ENCODE measurements at regions not wholly inside any gene's neighbourhood (a gene's known extent, or its start where the extent isn't known, plus 50 kb on each side); places are given as distances from the start of the nearest gene placed in this dataset.
A peak's percentile ranks its signal among the peaks of the same experiment; 100 is the strongest.

DNA sequence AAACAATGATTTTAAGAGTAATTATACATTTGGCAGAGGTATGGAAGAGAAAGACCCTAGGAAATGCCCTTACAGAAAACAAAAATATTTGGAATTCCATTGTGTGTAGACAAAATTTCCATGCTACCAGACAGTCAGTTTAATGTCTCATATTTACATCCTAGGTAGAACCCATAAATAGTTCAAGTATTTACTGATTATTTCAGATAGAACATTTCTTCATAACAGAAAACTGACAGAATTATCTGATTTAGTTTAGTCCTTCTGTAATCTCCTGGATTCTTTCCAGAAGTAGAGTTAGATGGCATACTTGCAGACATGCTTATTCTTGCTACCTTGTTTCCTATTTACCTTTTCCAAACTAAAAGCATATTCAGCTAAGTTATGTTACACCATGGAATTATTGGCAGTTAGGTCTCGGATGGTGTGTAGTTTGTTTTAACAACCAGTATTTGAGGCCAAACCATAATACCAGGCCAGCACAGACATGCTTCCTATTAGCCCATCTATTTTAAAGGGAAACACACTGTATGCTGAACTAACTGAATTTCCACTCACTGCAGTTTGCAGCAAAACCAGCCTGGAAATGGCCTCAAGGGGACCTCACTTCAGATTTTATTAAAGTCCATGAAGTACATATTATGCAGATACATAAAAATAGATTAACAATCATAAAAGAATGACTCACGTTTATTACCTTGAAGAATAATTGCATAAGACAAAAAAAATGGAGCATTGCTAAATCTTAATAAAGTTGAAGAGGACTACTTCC, 126.6 kb upstream of the LRIG3 start:
- DNase-seq (ENCODE audit: low spot score): no peak

DNA sequence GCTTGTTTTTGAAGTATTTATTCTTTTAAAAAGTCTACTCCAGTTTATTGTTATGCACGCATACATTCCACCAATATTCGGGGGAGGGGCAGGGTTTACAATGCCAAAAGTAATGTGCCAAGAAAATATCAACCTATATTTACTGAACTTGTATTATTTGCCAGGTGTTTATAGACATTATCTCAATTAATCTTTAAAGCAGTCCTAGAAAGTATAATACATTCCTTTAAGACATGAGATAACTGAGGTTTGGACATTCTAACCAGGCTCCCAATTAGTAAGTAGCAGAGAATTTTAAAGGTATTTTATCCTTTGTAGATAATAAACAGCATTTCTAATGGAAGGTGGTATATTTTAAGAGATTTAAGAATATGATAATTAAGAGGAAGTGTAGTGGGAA, 124.5 kb upstream of the LRIG3 start:
- DNase-seq (ENCODE audit: low spot score): no peak

DNA sequence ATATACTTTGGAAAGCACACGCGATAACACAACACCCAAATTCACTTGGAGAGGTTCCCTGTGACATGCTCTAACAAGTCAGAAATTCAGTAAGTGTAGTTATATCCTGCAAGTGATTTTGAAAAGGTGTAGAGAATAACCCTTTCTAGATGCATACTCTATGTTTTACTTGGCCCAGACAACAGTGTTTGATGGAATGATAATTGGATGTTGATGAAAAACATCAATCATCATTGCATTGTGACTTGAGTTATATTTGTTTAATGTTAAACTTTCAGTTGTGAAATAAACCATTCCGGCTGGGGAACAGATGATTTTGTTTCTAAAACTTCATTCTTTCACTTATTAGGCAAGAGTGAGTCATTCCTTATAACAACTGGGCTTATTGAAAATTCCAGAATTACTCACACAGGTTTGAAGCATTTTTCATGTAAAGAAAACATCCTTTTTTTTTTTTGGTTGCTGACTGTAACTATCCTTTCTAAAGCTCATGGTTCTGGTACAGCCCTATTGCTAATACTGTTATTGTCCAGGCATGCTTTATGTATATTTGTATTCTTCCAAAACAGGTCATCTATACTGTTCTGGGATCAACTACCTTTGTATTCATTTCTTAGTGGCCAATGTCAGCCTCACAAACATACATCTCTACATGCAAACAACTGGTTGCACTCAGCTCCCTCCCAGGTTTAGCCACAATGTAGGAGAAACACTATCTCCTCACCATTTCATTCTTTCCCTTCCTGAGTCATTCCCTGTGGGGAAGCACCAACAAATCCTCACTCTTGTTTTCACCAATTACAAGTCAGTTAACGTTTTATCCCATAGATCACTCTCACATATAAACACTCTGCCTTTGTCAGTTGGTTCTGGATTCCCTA, 121.2 kb upstream of the LRIG3 start:
- DNase-seq (ENCODE audit: low spot score): no peak

DNA sequence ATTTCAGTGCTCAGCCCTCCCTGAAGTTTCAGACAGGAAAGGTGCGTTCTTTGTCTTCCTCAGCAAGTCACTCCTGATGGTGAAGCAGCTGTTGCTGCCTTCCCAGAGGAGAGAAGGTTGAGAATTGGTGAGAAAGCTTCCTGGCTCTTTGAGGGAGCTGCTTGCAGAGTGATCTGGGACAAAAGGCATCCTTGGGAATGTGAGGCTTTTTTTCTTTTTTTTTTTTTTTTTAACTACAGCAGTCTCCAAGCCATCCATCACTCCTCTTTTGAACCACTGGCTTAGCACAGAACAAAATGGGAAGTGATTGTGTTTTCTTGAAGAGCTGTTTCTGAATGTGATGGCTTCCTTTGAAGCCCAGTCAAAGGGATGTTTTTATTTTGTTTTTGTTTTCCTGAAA, 120.4 kb upstream of the LRIG3 start:
- no peak for DNase-seq (ENCODE audit: low spot score)

DNA sequence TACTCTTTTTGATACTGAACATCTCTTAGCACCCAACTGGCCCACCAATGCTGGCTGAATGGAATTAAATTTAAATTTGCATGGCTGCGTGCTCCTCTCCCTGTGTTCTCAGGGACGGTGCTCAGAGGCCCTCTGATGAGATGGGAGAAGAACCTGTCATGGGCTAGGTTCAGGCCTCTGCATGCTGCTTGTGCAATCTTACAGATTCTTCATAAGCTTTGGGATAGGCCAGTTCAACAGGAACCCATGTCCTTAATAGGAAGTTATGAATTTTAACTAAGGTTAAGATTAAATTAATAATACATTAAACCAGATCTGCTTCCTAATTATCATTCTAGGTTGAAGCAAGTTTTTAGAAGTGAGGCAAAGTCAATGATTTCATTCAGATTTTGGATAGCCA, 119.7 kb upstream of the LRIG3 start:
- no peak for DNase-seq (ENCODE audit: low spot score)

DNA sequence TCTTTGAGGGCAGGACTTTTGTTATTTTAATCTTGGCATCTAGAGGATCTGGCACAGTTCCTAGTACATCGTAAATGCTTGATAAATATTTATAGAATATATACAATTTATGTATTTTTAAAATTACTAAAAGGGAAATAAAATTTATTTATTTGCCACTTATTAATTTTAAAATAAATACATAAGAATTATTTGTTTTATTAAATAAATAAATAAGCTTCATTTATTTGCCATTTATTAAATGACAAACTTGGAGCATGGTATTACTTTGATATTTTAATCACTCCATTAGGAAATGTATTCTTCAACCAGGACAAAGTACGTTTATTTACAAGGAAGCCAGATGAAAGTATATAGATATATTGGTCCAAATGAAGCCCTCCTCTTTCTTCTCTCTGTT, 118.7 kb upstream of the LRIG3 start:
- DNase-seq (ENCODE audit: low spot score): no peak

DNA sequence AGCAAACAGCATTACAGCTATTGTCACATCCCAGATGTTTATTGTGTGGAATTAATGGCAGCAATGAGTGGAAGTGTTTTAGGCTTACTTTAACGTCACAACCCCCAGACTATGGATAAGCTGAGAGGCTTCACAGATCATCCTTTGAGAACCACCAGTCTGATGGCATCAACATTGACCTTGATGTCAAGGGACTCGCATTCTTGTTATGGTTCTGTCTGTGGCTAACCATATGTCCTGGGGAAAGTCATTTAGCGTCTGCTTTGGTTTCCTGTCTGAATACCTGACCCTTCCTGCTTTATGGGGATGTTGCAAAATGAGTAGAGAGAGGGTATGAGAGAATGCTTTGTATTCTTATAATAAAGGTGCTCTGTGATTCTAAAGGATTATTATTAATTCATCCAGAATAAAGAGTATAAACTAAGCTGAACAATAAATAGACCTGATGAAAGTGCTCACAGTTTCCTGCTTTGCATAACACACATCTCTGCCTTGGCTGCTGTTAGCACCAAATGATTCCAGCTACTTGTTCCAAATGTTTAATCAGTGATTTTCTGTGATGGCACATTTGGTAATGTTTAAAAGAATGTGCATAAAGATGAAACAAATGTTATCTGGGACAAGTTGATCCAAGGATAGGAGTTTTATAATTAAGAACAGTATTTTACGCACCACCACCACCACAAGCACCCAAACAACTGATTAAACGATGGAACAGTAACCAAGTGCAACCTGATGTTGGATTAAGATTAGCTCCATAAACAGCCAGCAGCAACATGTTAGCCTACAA, 116.9 kb upstream of the LRIG3 start:
- DNase-seq (ENCODE audit: low spot score): no peak

DNA sequence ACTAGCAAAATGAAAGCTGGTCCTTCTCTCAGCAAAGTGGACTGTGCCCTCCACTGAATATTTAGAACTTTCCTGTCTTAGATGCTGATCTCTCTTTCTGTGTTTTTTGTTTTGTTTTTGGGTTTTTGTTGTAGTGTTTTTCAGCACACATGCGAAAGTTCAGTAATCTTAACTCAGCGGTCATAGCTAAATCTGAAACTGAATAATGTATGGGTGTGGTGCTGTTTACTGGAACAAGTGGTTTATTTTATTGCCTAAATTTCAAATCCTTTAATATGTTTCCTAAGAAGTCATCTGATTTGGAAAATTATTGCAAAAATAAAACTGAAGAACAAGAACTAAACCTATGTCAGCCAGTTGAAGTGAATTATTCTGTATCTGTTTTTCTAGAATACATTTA, 116.0 kb upstream of the LRIG3 start:
- no peak for DNase-seq (ENCODE audit: low spot score)

DNA sequence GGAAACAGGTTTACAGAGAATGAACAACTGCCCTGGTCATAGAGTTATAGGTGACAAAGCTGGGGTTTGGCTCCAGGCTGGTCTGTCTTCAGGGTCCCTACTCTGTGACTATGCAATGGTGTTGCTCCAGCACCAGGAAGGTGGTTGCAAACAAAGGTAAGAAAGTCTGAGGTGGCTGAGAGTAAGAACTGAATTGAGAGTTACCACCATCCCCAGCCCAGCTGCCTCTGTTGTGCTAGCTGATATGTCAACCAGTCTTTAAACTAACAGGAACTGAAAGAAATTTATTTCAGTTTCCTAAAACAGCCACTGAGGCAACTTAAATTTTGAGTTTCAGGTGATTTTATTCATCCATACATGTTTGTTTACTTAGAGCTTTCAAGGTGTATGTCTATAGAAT, 111.0 kb upstream of the LRIG3 start:
- DNase-seq (ENCODE audit: low spot score): no peak

DNA sequence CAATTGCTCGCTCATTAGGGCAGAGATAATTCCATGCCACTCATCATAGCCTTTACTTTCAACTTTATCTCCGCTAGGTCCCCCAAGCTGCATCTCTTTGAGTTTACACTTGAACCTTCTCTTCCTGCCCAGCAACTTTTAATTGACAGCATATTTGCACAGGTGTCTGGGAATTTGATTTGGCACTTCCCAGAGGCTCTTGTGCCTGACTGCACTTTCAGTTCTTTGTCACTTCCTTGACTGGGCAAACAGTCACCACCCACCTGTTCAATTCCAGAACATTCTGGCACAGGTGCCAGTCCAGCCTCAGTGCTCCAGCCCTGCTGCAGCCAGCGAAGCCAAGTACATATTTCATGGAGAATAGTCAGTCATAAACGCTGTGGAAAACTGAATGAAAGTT, 110.1 kb upstream of the LRIG3 start:
- no peak for DNase-seq (ENCODE audit: low spot score)

DNA sequence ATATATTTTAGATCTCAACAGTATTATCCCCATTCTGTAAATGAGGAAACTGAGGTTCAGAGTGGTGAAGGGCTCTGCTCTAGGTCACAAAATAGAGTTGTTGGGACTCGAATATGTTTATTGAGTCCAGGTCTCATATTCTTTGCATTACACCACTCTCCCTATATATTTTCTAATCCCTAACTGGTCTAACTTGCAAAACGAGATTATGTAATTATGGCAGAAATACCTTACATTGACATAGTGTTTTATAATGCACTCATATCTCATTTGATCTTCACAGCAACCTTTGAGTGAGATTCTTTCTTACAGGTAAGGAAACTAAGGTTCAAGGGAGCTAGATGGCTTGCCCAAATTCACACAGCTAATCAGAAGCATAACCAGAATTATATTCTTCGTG, 106.9 kb upstream of the LRIG3 start:
- no peak for DNase-seq (ENCODE audit: low spot score)

DNA sequence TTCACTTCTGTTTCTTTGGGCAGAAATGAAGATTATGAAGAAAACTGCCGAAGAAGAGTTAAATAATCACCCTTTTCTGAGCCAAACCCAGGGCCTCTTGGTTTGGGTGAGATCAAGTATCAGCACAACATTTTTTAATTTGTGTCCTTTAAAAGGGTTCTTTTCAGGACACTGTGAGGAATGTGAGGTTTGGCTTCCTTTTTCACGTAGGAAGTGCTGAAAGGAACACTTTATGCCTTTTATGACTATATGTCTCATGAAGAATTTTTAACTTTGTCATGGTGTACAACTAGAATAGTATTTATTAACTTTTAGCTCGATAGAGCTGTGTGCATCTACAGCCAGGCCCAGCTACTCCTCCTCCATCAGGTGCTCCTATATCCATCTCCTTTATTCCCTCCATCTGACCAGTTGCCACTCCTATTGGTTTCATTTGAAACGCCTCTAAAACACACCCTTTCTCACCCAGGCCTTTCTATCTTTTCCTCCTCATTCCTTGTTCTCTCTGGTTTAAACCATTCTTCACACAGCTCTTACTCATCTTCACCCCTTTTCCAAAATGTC, 103.6 kb upstream of the LRIG3 start:
- DNase-seq (ENCODE audit: low spot score): no peak

DNA sequence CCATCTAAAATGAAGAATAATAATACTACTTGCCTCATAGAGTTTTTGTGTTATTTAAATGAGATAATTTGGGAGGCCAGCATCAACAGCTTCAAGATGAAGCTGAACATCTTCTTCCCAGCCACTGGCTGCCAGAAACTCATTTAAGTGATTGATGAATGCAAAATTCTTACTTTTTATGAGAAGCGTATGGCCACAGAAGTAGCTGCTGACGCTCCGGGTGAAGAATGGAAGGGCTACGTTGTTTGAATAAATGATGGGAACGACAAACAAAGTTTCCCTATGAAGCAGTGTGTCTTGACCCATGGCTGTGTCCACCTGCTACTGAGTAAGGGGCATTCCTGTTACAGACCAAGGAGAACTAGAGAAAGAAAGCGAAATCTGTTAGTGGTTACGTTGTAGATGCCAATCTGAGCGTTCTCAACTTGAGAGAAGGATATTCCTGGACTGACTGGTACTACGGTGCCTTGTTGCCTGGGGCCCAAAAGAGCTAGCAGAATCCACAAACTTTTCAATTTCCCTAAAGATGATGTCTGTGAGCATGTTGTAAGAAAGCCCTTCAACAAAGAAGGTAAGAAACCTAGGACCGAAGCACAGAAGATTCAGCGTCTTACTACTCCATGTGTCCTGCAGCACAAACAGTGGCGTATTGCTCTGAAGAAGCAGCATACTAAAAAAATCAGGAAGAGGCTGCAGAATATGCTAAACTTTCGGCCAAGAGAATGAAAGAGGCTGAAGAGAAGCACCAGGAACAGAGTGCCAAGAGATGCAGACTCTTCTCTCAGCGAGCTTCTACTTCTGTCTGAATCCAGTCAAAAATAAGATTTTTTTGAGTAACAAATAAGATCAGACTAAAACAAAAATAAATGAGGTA, 100.0 kb upstream of the LRIG3 start:
- no peak for DNase-seq (ENCODE audit: low spot score)

DNA sequence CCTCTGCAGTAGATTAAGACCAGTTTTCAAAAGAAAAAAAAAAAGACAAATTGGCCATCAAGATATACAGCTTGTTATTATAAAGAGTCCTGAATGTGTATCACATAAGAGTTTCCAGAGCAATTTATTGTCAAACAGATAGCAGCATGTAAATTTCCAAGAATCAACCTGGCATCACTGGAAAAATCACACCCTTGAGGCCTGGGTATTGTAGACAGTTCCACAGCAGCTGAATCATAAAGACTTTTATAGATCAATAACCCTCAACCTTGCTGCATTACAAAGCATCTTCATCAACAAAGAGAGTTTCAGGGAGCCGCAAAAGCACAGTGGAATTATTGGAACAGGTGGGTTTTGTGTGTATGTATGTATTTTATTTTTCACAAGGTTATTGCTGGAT, 94.6 kb upstream of the LRIG3 start:
- no peak for DNase-seq (ENCODE audit: low spot score)

DNA sequence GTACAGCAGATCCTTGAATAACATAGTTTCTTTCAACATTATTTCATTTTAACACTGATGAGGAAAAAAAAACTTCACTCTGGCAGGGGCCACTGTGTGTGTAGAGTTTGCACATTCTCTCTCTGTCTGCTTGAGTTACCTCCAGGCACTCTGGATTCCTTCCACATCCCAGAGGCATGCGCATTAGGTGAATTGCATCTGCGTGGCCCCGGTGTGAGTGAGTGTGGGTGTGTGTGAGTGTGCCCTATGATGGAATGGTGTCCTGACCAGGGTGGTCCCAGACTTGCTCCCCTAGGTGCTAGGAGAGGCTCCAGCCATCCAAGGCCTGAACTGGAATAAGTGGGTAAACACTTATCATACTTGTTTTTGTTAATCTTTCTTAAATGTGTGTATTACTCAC, 90.6 kb upstream of the LRIG3 start:
- DNase-seq (ENCODE audit: low spot score): no peak

DNA sequence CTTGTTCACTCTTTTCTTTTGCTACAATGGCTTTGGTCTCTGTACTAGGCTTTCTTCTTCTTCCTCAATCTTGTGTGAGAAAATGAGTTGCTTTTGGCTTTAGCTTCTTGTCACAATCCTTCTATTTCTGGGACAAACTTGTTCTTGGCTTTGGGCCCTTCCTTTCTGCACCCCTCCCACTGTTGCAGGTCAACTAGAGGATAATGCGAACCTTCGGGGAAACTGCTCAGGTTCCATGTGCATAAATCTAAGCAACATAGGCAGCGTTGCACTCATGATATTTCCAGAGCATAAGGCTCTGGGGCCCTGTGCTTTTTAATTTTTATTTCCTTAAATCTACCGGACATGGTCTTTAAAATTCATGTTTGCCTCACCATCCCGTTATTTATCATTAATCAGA, 89.8 kb upstream of the LRIG3 start:
- no peak for DNase-seq (ENCODE audit: low spot score)

DNA sequence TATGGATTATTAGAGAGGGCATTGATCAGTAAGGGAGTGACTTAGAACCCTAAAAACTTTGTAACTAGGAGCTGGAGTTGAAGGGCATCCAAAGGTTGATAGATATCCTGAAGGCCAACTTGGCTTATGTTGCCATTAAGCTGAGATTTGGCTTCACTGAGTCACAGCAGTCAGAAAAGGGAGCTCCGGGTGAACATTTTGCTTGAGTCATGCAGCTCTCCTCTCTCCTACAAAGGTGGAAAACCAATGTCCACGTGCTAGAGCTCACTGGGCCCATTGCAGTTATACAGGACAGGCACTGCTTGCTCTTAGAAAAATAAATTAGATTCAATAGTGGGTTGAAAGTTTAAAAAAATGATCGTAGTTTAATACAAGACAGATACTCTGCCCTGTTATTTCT, 87.3 kb upstream of the LRIG3 start:
- DNase-seq (ENCODE audit: low spot score): no peak

DNA sequence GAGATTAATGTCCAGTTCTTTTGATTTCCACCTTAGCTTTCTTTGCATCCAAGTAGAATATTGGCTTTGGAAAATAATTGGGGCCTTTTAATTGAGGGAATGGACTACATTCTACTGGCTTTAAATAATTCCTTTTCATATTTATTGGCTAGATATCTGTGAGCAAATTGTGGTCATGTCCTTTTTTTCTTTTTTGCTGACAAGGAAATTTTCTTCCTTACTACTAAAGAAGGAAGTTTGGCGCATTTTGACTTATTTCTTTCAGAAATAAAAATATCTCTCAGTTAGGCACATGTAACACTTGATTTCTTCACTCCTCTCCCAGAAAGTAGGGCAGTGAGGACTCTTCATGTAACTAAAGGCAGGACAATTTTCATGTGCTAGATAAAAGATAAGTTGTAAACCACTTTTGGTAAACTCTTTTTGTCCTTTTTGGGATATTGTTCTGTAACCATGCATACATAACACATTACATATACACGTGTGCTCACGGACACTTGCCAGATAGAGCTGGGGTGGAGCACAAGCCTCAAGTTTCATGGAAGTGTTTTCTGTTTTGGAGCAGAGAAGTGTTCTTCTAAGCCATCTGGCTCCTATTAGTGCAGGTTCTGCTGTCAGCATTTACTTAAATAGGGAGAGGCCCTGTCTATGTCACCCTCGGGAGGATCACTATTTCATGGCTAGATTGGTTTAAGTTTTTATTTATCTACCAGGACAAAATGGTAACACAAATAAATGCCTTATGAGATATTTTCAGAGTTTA, 85.1 kb upstream of the LRIG3 start:
- peak; percentile 43 for DNase-seq (ENCODE audit: low spot score)

DNA sequence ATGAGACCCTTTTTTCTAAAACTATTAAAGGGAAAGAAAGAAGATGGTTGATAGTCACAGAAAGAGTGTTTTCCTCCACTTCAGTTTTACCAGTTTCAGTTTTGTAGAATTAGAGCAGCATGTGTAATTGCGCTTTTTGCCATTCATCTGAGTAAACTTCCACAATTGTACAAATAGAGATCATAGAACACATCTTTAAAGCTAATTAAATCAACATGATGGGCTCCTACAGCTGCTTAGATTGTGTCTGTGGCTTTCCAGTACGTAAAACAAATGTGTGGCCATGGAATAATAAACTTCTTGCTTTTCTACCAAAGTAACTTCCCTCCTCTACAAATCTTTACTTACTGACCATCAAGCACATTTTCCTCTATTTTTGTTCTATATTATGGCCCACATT, 84.2 kb upstream of the LRIG3 start:
- DNase-seq (ENCODE audit: low spot score): no peak

DNA sequence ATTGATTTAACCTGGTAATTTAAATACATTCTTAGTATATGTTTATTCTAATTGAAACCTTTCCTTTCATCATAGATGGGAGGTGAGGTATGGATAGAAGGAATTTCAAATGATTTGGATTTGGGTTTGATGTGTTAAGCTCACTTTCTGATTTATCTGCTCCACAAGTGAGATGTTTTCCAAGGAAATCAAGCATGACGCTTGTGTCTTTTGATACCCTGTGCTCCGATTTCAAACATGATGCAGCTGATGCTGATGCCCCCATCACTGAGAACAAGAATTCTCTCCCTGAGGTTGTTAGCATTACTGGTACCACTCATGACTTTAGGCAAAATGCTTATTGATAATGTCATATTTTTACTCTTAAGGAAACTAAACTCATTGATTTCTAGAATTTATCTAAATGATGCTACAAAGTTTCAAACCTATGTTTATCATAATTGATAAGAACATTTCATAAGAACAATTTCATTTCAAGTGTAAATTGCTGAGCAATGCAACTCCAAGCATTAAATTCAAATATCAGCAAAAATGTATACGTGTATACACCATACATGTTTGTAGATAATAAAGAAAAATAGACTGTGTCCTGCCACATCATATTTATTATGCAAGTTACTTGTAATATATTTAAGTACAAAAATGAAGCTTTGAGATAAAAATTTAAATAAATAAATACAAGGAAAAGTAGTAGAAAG, 75.5 kb upstream of the LRIG3 start:
- DNase-seq (ENCODE audit: low spot score): no peak
